NCI-H1092 treated with DMSO at 0.1 percent for 48 hours (cell line): ENCODE measurements at regions not wholly inside any gene's neighbourhood (a gene's known extent, or its start where the extent isn't known, plus 50 kb on each side); places are given as distances from the start of the nearest gene placed in this dataset.
"Not testable (repeated sequence)": the region's sequence is repeated elsewhere in the genome, so short reads cannot be mapped to it uniquely, and the experiment has no call there.

Experiments
- DNase-seq: peaks from one replicate; lab custom pipeline; 2025; lab: John Stamatoyannopoulos, UW

DNA sequence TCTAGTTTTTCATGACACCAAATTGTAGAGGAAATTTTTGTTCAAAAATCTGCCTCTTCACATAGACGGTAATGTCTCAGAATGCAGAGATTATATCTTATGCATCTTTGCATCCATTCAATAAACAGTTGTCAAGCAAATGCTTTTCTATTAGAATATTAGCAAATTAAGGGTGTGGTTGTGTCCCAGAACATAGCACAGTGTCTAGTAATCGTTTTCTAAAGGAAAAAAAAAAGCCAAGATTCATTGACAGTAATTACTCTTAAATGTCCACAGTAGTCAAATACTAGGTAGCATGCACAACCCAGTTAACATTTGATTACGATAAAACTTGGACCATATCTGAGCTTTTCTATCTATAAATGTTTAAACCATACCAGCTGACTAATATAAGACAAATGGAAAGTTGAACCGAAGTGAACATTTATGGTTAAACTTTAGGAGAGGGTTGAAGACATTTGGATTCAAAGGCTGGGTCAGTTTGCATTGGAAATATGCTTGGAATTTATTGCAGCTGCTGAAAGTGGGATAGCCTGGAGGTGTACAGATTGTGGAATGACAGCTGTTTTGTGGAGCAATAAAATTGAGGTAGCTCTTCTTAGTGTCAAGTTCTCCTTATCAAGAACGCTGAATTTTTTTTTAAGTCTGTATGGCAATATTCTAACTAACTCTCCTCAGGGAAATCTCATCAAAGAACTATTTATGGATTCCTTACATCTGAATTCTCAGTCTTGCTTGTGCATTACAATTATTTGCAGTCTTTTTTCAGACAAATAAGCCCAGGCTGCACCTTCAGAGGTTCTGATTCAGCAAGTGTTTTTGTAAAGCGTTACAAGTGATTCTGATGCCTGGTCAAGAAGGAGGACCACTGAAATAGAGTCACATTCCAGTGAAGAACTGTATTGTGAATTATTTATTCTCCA is 66.7 kb upstream of the ATP2B1 start:
- no peak for DNase-seq

DNA sequence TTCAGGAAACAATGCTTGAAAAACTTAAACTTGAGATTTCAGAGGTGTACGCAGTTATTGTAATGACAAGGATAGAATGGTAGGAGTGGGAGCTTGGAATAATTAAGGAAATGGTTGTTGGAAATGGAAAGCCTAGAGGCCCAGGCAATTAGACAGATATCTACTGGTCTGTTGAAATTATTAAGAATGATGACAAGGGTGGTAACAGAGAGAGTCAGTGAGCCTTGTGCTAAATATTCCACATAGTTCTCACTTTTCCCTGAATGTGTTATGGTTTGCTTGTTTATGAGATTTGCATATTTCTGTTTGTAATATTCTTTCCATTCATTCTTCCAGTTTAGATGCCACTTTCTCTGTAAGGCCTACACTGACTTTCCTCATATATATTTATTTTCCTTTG is 66.0 kb upstream of the ATP2B1 start:
- no peak for DNase-seq

DNA sequence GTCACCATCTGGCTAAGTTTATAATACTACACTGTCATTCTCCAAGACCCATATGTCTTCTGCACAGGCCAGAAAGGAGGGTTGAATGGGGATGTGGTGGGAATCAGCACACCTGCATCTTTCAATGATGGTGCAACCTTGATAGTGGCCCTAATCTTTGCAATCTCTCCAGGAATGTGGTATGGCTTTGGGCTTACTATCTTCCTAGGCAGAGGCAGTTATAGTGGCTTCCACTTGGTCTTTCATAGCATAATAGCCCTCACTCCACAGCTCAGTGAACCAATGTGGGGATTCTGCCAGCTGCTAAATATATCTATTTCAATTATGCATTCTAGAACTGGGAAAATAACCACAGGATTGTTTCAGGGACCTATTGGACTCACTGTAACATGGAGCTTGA is 61.8 kb upstream of the ATP2B1 start:
- DNase-seq, result no peak

DNA sequence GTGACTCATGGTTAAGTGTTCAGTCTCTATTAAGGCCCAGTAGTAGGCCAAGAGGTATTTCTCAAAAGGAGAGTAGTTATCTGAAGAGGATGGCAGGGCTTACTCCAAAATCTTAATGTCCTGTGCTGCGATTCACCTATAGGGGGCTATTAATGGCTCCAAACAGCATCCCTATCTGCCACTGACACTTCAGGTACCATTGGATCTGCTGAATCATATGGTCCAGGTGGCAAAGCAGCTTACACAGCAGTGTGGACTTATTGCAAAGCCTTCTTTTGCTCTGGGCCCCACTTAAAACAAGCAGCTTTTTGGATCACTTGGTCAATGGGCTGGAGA is 60.8 kb upstream of the ATP2B1 start:
- no peak for DNase-seq

DNA sequence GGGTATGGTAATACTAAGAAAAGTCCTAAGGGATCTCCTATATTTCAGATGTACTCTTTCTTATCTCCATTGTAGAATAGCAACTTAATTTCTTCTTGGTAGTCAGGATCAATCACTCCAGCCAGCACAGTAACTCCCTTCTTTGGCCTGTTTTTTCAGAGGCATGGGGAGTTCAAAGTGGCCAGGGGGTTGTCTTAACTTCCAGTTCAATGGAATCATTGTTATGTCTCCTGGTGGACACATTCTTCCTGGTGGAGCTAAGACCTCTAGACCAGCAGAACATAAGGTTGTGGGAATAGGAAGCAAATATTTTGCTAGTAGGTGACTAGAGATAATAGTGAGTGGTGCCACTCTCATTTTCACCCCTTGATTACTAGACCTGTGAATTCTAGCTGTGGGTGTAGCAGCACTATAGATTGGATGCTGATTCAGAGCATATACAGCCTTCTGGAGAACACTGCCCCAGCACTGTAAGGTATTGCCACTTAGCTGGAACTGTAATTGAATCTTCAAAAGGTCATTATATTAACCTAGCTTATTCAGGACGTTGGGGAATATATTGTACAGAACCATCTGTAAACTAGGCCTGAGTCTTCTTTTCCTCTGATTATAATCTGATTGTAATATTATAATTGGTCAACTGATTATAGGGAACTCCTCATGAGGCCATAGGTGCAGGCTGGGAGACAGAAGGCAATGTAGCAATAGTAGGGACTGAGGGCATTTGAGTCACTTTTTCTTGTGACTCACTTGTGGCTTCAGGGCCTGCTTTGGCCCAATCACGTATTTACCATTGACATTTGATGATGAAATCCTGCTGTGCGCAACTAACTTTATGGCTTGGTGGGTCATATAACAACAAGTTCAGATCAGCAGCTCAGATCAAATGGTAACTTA is 60.2 kb upstream of the ATP2B1 start:
- no peak for DNase-seq

DNA sequence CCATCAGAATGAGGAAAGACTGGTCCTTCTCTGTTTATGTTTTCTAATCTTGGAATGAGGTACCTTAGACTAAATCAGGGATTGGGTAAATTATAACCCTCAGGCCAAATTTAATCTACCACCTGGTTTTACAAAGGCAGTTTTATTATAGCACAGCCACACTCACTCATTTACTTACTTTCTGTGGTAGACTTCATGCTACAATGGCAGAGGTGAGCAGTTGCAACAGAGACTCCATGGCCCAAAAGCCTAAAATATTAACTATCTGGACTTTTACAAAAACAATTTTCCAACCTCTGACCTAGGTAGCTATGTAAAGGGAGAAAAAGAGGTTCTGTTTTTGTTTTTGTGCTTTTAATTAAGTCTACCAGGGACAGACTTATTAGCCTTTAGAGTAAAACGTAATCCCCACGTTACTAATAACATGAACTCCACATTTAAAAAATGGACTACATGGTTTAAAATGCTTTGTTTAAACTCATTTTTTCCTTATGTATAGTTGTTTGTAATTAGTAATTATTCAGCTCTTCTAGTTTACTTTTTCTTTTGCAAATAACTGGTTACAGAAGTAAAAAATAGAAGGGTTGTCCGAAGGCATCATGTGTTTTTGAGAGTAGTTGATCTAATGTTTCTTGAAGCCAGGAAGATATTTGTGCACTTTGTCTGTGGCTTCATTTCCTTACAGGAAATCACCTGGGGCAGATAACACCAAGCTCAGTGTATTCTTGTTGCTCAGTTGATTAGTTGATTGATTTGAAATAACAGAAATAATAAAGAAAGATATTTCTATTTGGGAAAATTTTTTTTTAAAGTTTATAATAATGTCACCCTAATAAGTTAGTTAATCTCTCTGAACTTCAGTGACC is 57.6 kb upstream of the ATP2B1 start:
- DNase-seq, result no peak

DNA sequence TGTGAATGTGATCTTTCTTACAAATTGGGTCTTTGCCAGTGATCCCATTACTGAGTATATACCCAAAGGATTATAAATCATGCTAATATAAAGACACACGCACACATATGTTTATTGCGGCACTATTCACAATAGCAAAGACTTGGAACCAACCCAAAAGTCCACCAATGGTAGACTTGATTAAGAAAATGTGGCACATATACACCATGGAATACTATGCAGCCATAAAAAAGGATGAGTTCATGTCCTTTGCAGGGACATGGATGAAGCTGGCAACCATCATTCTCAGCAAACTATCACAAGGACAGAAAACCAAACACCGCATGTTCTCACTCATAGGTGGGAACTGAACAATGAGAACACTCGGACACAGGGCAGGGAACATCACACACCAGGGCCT is 55.5 kb upstream of the ATP2B1 start:
- DNase-seq, result not testable (repeated sequence)

DNA sequence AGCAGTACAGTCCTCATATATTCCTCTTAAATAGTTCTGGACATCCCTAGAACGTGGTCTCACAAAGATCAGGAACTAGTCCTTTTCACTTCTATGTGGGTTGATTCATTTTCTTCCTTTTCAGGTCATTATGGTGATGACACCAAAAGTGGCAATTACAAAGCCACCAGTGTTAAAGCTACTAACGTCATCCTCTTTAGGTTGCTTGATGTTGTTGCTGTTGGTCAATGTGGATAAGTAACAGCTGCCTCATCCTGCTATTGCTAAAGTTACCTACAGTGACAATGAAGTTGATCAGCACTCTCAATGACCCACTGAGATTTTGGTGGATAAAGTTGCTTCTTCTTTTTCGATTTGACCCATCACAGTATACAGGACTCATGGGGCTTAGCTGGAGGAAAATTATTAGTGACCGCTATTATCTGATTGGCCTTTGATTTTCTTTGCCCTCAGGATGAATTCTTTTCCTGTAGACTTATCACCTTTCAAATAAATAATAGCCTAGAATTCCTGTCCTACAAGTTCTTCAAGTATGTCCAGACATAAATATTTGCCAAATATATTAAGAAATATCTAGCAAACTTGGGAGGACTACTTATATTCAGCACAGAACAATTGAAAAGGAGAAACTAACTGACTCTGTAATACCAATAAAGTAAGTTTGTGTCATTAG is 54.0 kb upstream of the ATP2B1 start:
- no peak for DNase-seq

DNA sequence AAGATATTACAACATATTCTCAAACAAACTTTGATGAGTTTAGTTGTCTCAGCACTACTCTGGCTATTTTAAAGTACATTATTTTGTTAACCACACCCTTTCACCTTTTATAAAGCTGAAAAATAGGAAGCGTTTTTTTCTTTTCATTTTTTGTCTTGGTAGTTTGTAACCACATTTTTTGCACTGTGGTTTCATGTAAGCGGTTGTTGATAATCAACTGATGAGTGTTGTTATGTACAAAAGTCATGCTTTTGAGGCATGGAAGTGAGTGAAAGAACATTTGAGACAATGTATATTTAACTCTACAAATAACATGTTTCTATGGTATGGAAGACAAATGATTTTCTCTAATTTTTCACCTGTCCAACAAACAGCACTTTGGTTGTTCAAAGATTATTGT is 52.1 kb upstream of the ATP2B1 start:
- DNase-seq, result no peak
